ENCODE measurements at regions not wholly inside any gene's neighbourhood (a gene's known extent, or its start where the extent isn't known, plus 50 kb on each side); places are given as distances from the start of the nearest gene placed in this dataset.
"Not testable (repeated sequence)": the region's sequence is repeated elsewhere in the genome, so short reads cannot be mapped to it uniquely, and the experiment has no call there.

GRCh38 chr10:121335386-121335925 lies 262.8 kb downstream of the FGFR2 start:
- no peak for DNase-seq (ENCODE audit: low spot score)

- DNase-seq (ENCODE audit: low spot score): no peak
Observed at GRCh38 chr10:121337427-121337826, 260.8 kb downstream of the FGFR2 start.

DNA sequence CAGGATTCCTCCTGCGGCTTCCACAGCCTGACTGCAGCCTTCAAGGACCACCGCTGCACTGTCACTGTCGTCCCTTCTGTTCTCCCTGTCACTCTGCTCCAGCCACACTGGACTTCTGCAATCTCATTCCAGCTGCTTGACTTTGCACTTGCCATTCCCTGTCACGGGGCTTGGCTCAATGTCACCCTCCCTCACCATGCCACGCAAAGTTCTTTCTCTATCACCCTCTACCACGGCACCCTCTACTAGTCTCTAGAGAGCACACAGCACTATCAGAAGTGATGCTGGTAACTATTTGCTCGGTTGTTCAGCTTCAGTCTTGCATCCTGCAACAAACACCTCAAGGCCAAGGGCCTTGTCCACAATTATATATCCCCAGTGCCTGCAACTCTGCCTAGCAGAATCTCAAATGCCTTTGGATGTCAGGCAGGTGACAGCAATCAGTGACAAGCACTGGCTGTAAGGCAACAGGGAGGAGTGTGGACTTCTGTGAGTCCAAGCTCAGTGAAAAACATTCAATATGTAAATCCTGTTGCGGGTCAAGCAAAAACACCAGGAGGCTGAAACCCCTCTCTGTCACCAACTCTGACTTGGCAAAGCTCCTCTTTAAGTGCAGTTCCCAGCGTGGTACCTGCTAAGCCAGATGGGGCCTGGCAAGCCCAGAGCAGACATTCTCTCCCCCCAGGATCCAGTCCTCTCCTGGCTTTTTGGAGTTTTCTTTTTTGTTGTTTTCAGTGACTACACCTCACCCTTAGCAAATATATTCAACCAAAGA lies 259.9 kb downstream of the FGFR2 start:
- no peak for DNase-seq (ENCODE audit: low spot score)

DNA sequence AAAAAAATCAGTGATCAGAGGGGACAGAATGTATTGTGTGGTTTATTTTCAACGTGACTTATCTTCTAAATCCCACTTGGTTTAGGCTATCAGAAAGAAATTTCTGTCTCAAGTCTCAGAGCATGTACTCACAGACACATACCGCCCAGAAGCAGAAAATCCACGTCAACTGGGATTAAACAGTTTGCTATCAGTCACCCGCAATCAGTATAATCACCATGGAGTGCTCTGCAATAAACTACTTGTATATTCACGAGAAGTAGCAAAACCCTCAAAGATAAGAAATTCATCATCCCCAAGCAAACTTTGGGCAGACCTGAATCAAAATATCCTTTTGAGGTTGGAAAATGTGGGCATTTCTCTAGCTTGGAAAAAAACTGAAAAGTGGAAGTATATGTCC lies 259.1 kb downstream of the FGFR2 start:
- DNase-seq (ENCODE audit: low spot score): no peak

DNA sequence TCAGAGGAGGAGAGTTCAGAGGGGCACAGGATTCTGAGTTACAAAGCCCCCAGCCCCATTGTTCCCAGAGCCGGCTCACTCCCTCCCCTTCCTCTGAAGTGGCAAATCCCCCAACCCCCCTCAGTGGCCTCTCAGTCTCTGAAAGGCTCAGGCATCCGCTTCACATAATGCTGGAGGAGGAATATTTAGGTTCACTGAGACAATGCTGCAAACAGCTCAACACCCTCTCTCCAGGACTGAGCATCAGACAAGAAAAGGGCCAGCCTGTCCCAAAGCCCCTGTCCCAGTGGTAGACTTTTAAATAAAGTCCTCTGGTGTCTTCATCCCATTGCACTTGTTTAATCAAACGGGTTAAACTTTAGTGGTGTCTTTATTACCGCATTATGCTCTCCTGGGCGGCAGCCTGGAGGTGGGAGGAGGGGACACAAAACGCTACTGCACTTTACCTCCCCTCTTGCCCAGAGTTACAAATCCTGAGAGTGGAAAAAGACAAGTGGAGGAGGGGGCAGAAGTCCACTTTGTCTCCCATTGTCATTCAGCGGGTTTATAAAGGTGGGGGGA lies 257.9 kb downstream of the FGFR2 start:
- no peak for DNase-seq (ENCODE audit: low spot score)

- DNase-seq (ENCODE audit: low spot score): no peak
Observed at GRCh38 chr10:121351540-121351939, 246.7 kb downstream of the FGFR2 start.

- DNase-seq (ENCODE audit: low spot score): no peak
Observed at GRCh38 chr10:121352231-121352855, 245.9 kb downstream of the FGFR2 start.

- no peak for DNase-seq (ENCODE audit: low spot score)
Observed at GRCh38 chr10:121355161-121355560, 243.1 kb downstream of the FGFR2 start.

GRCh38 chr10:121356183-121356582 lies 242.1 kb downstream of the FGFR2 start:
- no peak for DNase-seq (ENCODE audit: low spot score)

DNA sequence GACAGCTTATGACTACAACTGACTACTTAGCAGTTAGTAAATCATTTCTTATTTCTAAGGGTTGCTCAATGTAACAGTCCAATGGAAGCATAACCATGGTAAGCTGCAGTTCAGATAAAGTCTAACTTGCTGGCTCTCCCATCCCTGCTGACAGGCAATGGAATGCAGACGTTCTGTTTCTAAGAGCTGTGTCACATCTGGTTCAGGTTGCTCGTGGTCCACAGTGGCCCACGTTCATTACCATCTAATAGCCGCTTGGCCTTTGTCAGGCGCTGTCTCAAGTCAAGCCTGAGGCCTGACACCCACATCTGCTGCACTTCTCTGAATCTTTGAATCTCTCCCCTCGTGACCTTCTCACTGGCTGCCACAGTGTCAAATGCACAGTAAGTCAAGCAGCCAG lies 240.8 kb downstream of the FGFR2 start:
- no peak for DNase-seq (ENCODE audit: low spot score)

DNA sequence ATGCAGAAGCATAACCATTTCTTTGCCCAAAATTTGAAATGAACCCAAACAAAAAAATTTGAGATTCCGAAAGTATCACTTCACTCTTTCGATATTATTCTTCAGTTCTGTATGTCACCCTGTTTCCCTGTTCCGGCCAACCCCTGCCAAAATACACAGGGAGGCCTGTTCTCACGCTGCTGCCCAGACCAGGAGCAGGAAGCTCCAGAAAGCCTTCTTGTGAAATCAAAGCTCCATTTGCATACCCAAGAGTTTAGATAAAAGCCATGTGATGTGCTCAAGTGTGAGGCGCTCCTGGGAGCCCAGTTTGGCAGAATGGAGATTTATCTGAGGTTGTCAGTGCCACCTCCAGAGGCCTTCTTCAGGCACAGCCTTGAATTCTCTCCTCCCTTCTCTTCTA lies 236.2 kb downstream of the FGFR2 start:
- DNase-seq (ENCODE audit: low spot score): no peak

GRCh38 chr10:121365566-121365965 lies 232.7 kb downstream of the FGFR2 start:
- DNase-seq (ENCODE audit: low spot score): no peak

DNA sequence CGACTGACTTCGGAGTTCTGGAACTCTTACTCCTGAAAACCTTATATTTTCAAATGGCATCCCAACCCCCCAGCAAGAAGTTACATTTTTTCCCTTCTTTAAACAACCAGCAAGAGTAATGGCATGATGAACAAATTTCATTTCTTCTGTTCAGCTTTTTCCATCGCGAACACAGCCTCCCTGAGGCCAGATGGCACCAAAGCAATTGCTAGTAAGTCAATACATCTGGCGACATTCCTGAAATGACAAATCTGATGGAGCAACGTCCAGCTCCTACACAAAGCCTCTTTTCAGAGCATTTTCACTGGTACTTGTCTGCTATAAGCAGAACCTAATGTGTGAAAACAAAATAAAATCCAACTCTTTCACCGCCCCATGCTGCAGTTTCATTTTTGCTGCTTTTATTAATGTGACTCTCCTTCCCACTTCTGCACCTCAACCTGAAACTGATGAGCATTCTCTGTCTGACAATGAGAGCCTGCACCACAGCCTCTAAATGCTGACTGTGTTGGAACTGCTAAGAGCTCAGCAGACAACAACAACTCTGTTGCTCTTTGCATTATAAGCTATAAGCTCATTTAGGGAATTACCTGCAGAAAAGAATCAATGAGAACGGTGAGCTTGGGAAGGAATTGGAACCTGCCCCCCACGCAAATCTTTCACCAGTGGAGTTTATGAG lies 229.8 kb downstream of the FGFR2 start:
- no peak for DNase-seq (ENCODE audit: low spot score)

DNA sequence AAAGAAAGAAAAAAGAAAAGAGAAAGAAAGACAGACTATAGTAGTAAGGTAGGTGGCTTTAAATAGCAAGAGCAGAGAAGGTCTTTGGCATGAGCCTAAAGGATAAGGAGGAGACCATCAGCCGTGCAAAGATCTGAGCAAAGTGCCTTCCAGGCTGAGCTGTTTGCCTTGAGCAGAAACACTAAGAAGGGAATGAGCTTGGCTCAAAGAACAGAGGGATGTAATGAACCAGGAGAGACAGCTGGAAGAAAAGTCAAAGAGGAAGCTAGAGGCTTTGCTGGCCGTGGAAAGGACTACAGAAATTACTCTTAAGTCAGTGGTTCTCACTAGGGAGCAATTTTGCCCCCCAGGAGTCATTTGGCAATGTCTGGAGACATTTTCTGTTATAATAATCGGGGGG lies 228.6 kb downstream of the FGFR2 start:
- DNase-seq (ENCODE audit: low spot score): no peak

GRCh38 chr10:121371836-121372235 lies 226.4 kb downstream of the FGFR2 start:
- DNase-seq (ENCODE audit: low spot score): no peak

- no peak for DNase-seq (ENCODE audit: low spot score)
Observed at GRCh38 chr10:121373411-121373810, 224.8 kb downstream of the FGFR2 start.

DNA sequence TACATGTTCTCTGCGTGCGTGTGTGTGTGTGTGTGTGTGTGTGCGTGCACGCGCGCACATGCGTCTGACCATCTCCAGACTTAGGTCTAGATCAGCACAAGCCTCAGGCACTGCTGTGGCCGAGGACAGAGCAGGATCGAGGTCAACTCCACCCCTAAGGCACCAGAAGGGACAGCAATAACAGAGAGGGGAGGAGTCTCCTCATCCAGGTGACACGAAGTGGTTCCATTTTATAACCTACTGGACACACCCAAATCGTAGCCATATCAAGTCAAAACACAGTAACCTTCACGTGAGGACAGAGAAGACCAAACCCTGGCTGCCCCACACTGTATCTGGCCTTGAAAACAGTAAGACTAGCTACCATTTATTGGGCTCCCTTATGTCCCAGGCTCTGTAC lies 224.1 kb downstream of the FGFR2 start:
- no peak for DNase-seq (ENCODE audit: low spot score)

DNA sequence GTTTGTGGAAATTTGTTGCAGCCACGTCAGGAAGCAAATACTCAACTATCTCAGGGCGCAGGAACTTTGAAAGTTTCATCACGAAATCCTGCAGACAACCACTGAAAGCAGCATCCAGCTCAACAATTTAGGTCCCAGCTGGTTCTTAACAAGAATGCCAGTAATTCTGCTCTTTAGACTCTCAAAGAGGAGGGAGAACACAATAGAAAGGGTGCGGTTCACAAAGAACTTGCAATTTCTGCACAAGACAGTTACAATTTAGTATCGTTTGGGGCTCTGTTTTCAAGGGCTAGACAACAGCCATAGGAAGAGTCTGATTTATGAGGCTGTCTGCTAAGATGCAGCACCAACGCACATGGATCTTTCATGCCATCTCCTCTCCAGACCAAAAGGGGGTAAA lies 223.1 kb downstream of the FGFR2 start:
- DNase-seq (ENCODE audit: low spot score): no peak

GRCh38 chr10:121378251-121378801 lies 219.9 kb downstream of the FGFR2 start:
- DNase-seq (ENCODE audit: low spot score): no peak

- DNase-seq (ENCODE audit: low spot score): no peak
Observed at GRCh38 chr10:121379013-121379412, 219.2 kb downstream of the FGFR2 start.

DNA sequence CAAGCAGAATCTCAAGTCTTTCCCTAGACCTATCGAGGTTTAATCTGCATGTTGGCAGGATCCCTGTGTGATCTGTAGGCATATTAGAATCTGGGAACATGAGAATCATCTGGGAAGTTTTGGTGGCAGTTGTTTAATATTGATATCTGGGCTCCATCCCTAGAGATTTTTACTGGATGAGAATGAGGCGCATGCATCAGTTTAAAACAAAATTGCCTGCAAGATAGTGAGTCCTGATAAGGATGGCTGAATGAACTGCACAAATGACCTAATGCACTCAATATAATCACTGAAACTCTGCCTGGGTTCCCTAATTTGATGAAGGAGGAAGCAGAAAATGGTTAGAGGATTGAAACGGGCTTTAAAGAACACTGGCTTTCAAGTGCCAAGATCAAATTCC lies 218.0 kb downstream of the FGFR2 start:
- no peak for DNase-seq (ENCODE audit: low spot score)

DNA sequence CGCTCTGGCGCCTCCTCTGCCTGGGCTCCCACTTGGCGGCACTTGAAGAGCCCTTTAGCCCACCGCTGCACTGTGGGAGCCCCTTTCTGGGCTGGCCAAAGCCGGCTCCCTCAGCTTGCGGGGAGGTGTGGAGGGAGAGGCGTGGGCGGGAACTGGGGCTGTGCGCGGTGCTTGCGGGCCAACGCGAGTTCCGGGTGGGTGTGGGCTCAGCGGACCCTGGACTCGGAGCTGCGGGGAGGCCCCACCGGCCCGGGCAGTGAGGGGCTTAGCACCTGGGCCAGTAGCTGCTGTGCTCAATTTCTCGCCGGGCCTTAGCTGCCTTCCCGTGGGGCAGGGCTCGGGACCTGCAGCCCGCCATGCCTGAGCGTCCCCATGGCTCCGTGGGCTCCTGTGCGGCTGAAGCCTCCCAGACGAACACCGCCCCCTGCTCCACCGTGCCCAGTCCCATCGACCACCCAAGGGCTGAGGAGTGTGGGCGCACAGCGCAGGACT lies 216.2 kb downstream of the FGFR2 start:
- DNase-seq (ENCODE audit: low spot score): not testable (repeated sequence)
